H4 (cell line): ENCODE measurements at regions not wholly inside any gene's neighbourhood (a gene's known extent, or its start where the extent isn't known, plus 50 kb on each side); places are given as distances from the start of the nearest gene placed in this dataset.

ENCODE experiments used
- DNase-seq: peaks from one replicate; pipeline ENCODE4 v3.0.0-alpha.2; 2015; ENCODE audit warnings: low spot score

DNA sequence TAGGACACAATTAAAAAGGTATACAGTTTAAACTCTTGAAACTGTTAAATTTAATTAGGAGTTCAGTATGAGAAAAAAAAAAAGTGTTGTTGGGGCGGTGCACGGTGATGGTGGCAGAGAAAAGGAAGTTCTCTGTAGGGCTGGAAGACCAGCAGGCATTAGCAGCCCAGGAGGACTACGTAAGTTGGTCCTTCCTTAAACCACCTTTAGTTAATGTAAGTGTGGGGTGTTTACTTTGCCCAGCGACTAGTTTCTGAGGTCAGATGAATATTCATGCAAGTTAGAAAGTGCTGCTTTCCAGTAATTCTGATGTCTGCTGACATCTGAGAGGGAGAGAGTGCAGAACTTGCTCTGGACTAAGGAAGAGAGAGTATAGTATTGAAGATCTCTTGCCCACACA, 54.9 kb downstream of the NKX2-1 start:
- DNase-seq, result no peak

DNA sequence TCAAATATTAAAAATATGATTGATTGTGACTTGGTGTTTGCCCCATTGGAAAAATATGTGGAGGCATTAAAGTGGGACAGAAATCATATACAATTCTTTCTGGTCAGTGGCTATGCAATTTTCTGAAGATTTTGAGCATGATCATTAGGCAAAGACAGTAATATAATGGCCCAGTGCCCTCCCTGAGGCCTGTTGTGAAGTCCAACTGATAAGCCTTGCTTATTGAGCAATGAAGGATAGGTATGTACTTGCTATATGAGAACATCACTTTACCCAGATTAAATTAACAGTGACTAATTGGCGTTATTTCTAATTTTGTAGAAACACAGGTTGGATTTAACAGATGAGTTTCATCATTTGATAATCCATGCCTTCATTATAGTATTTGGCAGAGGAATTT, 57.1 kb downstream of the NKX2-1 start:
- DNase-seq, result no peak

- DNase-seq, result no peak
Measured at GRCh38 chr14:36455241-36455627, 64.8 kb downstream of the NKX2-1 start.

GRCh38 chr14:36454599-36455240, 65.3 kb downstream of the NKX2-1 start:
- DNase-seq, result no peak

DNA sequence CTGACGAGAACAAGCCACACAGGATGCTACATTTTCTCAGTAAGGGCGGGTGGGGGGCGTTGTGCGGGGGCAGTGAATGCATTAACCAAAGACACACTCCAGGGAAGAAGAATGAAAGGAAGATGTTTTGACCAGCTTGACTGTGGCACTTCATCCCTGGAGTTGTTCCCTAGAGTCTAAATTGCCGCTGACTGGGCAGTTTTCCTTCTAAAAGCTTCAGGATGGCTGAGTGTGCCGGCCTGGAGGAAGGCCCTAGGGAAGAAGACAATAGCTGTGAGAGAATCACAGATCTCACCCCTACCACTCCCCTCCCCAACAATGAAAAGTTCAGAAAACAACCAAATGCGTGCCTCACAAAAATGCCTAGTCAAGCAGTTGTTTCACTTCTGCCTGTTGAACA, 67.2 kb downstream of the NKX2-1 start:
- no peak for DNase-seq

DNA sequence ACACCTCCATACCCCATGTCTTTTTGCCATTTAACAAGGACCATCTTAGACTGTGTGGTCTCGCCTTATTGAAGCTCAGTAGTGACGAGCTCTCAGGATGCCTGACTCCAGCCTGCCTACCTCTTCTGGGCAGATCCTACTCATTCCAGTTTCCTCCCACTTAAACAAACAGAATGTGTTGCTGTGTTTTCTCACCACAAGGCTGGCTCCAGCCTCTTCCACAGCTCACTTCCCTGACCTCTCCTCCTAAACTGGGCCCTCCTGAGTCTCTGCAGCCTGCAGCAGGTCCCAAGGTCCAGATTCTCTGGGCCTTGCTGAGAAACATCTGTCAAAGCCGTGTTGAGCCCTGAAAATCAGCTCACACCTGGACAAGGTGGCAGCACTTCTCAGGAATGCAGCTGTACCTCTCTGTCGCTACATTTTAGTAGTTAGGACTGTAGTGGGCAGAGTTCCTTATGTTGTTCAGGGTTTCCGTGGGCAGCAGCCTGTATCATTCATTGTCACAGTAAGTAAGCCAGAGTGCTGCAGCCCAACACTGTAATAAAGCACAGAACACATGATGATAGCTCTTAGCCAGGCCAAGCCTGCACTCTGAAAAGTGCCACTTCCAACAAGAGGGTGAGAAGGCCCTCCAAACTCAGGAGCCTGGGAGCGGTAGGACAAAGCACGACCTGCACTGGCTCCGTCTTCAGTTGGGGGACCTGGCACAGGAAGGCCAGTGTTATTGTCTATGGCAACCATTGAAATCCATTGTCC, 68.5 kb downstream of the NKX2-1 start:
- DNase-seq, result no peak

DNA sequence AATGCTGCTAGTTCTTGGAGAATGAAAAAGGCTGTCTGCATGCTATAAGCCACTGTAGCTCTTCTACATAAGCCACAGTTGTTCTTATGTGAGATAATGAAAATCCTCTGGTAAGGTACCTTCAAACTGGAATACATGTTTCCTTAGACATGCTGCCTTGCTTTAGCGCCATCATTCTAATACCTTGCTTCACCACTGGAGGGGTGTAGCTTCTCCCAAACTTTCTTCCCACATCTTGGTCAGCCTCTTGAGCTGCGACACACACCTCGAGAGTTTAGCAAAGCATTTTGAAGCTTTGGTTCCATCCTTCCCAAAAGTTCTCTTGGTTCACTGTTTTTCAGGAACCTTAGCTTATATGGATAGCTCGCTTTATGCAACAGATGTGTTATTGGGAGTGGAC, 69.5 kb downstream of the NKX2-1 start:
- DNase-seq, result peak; percentile 11

- DNase-seq, result no peak
Measured at GRCh38 chr14:36449903-36450302, 70.1 kb downstream of the NKX2-1 start.

GRCh38 chr14:36443374-36443773, 76.7 kb downstream of the NKX2-1 start:
- no peak for DNase-seq

- no peak for DNase-seq
Measured at GRCh38 chr14:36442824-36443241, 77.2 kb downstream of the NKX2-1 start.

DNA sequence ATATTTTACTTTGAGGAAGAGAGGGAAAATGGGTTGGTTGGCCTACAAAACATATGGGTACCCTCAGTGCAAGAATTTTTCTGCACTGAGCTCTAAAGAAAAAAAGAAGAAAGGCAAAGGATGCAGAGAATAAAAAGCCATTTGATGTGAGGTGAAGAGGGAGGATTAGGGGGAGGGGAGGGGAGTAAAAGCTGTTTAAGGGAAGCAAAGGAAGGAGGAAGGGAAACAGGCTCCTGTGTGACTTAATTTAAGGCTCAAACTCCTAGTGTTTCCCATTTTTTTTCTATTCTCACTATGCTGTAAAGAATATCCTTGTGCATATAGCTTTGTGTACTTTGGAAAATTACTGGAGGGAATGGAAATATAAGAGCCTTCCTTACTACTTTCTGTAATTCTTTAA, 78.7 kb downstream of the NKX2-1 start:
- no peak for DNase-seq

- DNase-seq, result no peak
Measured at GRCh38 chr14:36439766-36440165, 80.3 kb downstream of the NKX2-1 start.

DNA sequence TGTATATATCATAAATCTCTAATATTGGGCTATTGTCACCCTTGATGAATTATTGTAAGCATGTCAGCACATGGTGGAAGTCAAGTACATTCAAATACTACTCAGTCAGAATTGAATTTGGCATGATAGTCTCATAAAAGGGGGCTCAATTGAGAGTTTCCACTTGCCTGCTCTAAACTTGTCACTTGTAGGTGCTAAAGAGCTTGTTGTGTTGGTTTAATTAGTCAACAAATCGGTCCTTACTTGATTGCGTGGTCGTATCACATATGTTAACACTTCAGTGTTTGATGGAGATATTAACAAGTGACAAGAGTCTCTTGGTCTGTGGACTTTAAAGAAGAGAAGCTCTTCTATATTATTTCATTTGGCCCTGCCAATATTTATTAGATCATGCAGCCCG, 81.1 kb downstream of the NKX2-1 start:
- no peak for DNase-seq

DNA sequence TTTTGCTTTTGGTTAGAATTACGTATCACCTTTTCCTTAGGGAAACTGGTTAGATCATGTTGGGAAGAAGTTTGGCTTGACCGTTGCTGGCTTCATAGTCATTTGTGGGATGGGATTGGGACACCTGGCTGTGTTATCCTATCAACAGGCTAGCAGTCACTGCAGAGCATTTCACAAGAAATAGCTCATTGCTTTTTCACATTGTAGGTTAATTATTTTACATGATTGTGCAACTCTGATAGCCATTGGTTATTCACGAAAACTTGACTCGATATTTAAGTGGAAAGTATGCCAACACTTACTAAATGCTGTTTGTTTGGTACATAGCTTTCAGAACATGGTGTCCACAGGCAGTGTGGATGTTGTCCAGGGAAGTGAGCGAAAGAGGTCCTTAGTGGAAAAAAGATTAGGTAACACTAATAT, 89.4 kb downstream of the NKX2-1 start:
- DNase-seq, result no peak

- DNase-seq, result no peak
Measured at GRCh38 chr14:36430169-36430568, 89.9 kb downstream of the NKX2-1 start.

DNA sequence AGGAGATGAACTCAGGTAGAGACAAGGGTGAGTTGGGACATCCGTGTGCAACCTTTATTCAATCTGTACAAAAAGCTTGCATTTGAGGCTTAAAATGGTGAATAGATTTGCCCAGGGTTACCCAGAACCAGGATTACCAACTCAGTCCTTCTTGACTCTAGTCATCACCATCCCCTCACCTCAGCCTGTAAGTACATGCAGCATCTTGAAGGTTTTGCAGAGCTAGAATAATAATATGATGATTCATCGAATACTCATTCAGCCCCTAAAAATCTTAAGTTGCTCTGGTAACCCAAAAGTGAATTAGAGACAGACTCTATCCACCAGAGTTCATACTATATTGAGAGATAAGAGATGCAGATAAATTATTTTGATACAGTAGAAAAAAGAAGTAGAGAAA, 90.3 kb downstream of the NKX2-1 start:
- DNase-seq, result no peak

GRCh38 chr14:36428350-36428749, 91.7 kb downstream of the NKX2-1 start:
- DNase-seq, result no peak

DNA sequence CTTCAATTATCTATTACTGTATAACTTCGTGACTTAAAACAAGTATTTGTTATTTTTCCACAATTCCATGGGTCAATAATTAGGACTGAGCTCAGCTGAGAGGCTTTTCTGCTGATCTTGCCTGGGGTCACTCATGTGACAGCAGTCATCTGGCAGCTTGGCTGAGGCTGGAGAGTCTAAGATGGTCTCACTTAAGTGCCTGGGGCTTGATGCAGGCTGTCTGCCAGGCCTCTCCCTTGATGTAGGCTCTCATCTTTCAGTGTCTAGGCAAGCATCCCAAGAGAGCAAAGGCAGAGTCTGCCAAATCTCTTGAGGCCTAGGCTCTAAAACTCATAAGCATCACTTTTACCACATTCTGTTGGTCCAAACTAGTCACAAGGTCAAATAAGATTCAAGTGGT, 93.2 kb downstream of the NKX2-1 start:
- DNase-seq, result no peak

DNA sequence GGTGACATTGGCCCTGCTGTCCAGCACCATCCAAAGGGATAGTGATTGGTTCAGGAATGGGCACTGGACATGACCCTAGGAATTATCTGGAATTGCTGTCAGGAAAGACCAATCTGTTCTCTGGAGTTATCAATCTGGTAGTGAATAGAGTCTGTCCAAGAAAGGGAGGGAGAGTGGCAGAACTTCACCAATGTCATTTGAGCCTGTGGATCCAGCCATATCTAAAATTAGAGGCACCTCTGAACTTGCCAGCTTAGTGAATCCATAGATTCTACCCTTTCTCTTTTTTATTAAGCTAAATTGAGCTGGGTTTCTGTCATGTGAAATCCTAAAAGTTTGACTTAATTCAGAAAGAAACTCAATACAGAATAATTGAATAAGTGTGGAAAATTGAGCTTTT, 93.9 kb downstream of the NKX2-1 start:
- no peak for DNase-seq

GRCh38 chr14:36424478-36425102, 95.4 kb downstream of the NKX2-1 start:
- no peak for DNase-seq

DNA sequence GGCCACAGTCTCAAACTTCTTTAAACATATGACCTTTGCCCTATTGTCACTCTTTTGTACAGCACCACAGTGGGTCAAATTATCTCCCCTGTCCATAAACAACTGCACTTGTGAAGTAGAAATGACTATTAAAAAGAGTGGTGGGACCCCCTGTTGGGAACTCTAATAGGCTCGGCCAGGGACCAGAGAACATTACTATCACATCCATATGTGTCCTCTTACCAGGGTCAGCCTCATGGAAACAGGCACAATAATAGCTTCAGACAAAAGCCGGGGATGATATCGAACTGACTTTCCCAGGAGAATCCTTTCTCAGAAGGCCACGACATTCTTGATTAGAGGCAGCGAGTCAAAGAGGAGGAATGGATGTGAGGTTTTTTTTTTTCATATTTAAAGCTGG, 96.6 kb downstream of the NKX2-1 start:
- no peak for DNase-seq

- DNase-seq, result no peak
Measured at GRCh38 chr14:36420149-36420687, 99.8 kb upstream of the MBIP start.

DNA sequence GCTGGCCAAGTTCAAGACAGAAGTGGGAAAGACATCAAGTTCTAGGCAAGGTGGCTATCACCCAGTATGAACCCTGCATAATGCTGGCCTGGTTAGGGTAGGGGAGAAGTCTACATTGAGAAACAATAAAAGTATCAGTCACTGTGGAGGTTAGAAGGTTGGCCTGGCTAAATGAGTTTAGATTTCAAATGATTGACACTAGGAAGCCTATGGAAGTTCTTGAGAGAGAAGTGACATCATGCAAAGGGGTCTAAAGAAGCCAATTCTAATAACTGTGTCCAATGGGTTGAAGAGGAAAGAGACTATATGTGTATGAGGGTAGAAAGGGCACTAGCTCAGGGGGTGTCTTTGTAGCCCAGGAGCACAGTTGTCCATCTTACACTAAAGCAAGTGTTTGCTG, 98.5 kb upstream of the MBIP start:
- DNase-seq, result no peak
